Upper lobe of left lung (tissue), 6 donors: ENCODE measurements at regions not wholly inside any gene's neighbourhood (a gene's known extent, or its start where the extent isn't known, plus 50 kb on each side); places are given as distances from the start of the nearest gene placed in this dataset.

ENCODE experiments used
- ATAC-seq, 2 donors: fragments of 200-7000 bp; cut with Tn5 transposase; one replicate each; pipeline ENCODE4 v1.9.1; 2022; ENCODE audit warnings: mild to moderate bottlenecking in 2 of 2, moderate library complexity in 2 of 2; ENCODE audit not compliant: low FRiP score in 2 of 2
- DNase-seq, 2 donors: peaks; one replicate each; pipeline ENCODE4 v3.0.0-alpha.2; 2019 to 2020
- H3K27ac ChIP-seq, 4 donors: fragments of 200-600 bp; sonication (generic); one replicate each; pipeline ENCODE4 v1.5.1; 2016 to 2019
- H3K27me3 ChIP-seq, 4 donors: fragments of 200-600 bp; sonication (generic); one replicate each; pipeline ENCODE4 v1.5.1; 2017 to 2019
- H3K36me3 ChIP-seq, 4 donors: fragments of 200-600 bp; sonication (generic); one replicate each; pipeline ENCODE4 v1.5.1; 2016 to 2019
- H3K4me1 ChIP-seq, 4 donors: fragments of 200-600 bp; sonication (generic); one replicate each; pipeline ENCODE4 v1.5.1; 2018 to 2019
- H3K4me3 ChIP-seq, 4 donors: fragments of 200-600 bp; sonication (generic); one replicate each; pipeline ENCODE4 v1.5.1; 2017 to 2019; ENCODE audit warnings: mild to moderate bottlenecking in 2 of 4, moderate library complexity in 1 of 4
- H3K9me3 ChIP-seq, 4 donors: fragments of 200-600 bp; sonication (generic); one replicate each; pipeline ENCODE4 v1.5.1; 2018 to 2019
- EP300 ChIP-seq, 4 donors: sonication (generic); formaldehyde crosslinking; IDR thresholded peaks; one replicate each; pipeline ENCODE4 v1.5.1; 2017; ENCODE audit warnings: antibody characterized with exemption in 4 of 4, control low read depth in 2 of 4
- POLR2A ChIP-seq, 4 donors: fragments of 450-650 bp; IDR thresholded peaks; one replicate each; pipeline ENCODE4 v1.5.1; 2016 to 2017; ENCODE audit warnings: antibody characterized with exemption in 4 of 4, mild to moderate bottlenecking in 2 of 4
- POLR2AphosphoS5 ChIP-seq, 2 donors: sonication (generic); formaldehyde crosslinking; IDR thresholded peaks; one replicate each; pipeline ENCODE4 v1.5.1; 2017; ENCODE audit warnings: antibody characterized with exemption in 2 of 2
- WGBS, 2 donors: methylation state at CpG; one replicate each; pipeline ENCODE4 v1.1.5; 2017 to 2018; 5-methylcytosine and 5-hydroxymethylcytosine counted together
- TF ChIP-seq, protein P1 (sequence below), 6 experiments: fragments of 450-650 bp in 4 of 6; fragments of 200-600 bp in 2 of 6; sonication (generic) in 2 of 6; IDR thresholded peaks; one replicate each; pipeline ENCODE4 v1.5.1; 2016 to 2019; ENCODE audit warnings: antibody characterized with exemption in 6 of 6
- donor health status: DM: no; HTN: no; CAD: no; lungs with moderate emphysema.
- donor health status: DM: no; HTN: yes; CAD: no; lungs with severe emphysema.

DNA sequence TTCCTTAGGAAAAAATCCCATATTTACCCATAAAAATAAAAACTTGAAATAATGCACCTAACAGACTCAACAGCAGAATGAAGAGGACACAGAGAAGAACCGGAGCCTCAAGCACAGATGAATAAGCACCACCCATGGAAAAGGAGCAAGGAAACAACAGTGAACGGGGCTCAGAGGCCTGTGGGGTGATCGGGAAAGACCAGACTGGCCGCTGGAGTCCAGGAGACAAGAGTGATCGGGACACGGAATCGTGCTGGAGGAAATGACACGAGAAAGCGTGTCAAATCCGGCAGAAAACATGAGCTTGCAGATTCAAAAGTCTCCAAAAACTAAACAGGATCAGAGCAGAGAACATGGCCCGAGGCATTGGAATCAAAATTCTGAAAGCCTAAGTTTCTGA lies 448.0 kb upstream of the SALL3 start:
- TF ChIP-seq POLR2A (IDR thresholded peaks at IDR 0.05) (no peak), EP300 (IDR thresholded peaks at IDR 0.05) (no peak), POLR2AphosphoS5 (IDR thresholded peaks at IDR 0.05) (no peak)
- no peak overlapping the region for H3K27ac ChIP-seq
- H3K4me3 ChIP-seq, result no peak overlapping the region
- no peak for DNase-seq
- WGBS, 2 donors, result 87 to 91% methylated on average over 11 of the region's 11 CpGs
- no peaks in the 10 kb centered on the region for H3K9me3 ChIP-seq
- H3K4me1 ChIP-seq, result peaks cover 0 to 6% (median 3%) of the 10 kb centered on the region in 4 donors
- ATAC-seq, result no peak
- no peaks in the 10 kb centered on the region for H3K36me3 ChIP-seq
- no peaks in the 10 kb centered on the region for H3K27me3 ChIP-seq

DNA sequence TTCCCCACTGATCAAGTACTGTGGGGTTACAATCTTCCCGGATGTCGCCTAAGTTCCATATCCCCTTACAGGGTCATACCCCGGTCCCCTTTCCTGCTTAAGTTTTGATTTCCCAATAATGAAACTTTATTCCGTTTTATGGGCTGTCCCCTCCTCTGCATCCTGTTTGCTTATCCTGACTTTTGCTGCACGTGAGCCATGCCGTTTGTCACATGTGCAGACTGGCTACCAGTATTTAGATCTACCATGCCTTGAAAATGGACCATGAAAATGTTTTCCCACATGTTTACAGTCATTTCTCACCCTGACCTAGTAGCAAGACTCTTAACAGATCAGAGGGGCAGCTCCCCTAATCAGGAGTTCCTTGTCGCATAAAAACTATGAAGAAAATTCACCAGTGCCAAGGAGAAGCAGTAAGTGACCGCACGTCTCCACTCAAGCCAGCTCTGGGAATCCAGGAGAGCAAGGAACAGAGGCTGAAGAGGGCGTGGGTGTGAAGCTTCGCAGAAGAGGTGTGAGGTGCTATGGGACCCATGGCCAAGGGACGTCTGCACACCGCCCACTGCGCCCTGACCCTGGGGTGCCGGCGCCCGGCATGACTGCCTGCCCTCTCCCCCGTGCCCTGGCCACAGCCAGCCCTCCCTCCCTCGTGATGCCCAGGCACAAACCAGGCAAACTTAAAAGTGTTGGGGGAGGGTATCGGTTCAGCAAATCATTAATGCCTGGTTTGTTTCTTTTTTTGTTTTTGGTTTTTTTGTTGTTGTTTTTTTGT lies 440.8 kb upstream of the SALL3 start:
- TF ChIP-seq POLR2A (IDR thresholded peaks at IDR 0.05), result no peak
- TF ChIP-seq, protein P1, sequence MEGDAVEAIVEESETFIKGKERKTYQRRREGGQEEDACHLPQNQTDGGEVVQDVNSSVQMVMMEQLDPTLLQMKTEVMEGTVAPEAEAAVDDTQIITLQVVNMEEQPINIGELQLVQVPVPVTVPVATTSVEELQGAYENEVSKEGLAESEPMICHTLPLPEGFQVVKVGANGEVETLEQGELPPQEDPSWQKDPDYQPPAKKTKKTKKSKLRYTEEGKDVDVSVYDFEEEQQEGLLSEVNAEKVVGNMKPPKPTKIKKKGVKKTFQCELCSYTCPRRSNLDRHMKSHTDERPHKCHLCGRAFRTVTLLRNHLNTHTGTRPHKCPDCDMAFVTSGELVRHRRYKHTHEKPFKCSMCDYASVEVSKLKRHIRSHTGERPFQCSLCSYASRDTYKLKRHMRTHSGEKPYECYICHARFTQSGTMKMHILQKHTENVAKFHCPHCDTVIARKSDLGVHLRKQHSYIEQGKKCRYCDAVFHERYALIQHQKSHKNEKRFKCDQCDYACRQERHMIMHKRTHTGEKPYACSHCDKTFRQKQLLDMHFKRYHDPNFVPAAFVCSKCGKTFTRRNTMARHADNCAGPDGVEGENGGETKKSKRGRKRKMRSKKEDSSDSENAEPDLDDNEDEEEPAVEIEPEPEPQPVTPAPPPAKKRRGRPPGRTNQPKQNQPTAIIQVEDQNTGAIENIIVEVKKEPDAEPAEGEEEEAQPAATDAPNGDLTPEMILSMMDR (IDR thresholded peaks at IDR 0.05), result no peak
- TF ChIP-seq POLR2AphosphoS5 (IDR thresholded peaks at IDR 0.05), result no peak
- no peaks in the 10 kb centered on the region for H3K36me3 ChIP-seq
- no peak overlapping the region for H3K27ac ChIP-seq
- DNase-seq (peak in 1 of 2 donors; percentile 63), ATAC-seq (no peak)
- peaks cover 8 to 13% (median 10%) of the 10 kb centered on the region in 4 donors for H3K4me1 ChIP-seq
- no peaks in the 10 kb centered on the region for H3K9me3 ChIP-seq
- 75 to 79% methylated on average over 20 of the region's 20 CpGs for WGBS, 2 donors
- no peak overlapping the region for H3K4me3 ChIP-seq
- no peaks in the 10 kb centered on the region for H3K27me3 ChIP-seq

DNA sequence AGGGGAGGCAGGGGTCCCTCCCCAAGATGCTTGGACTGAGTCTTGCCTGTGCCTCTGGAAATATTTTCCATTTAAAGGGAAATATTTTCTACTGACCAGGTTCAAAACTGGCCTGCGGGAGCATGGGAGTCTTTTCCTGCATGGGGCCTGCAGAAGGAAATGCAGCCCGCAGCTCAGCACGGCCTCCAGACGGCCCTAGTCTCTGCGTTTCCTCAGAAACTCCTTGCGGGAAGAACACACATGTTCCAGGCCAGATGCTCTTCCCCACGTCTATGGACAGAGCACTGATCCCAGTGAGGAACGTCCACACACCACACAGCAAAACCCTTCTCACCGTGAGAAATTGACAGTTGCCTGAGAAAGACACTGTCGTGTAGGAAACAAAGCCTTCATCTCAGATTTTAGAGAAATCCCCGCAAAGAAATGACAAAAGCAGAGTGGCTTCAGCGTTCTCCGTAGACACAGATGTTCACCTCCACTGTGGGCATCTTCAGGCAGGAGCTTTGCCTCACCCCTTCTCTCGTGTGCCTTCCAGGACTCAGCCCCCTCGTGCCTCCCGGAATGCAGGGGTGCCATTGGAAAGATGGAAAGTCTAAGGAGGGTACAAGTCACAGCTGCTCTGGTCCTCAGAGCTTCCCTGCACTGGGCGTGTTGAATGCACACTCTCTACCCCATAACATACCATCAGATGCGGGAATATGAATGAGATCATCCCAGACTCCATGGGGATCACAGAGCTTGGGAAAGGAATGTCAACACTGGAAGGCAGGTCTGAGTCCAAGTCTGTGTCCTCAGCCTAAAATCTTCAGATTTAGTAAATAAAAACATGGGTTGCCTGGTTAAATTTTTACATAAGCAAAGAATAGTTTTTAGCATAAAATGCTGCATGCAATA lies 438.7 kb upstream of the SALL3 start:
- TF ChIP-seq POLR2AphosphoS5 (IDR thresholded peaks at IDR 0.05) (no peak), EP300 (IDR thresholded peaks at IDR 0.05) (no peak)
- H3K36me3 ChIP-seq, result no peaks in the 10 kb centered on the region
- DNase-seq (no peak), ATAC-seq (no peak)
- no peak overlapping the region for H3K27ac ChIP-seq
- H3K27me3 ChIP-seq, result no peaks in the 10 kb centered on the region
- no peak overlapping the region for H3K4me3 ChIP-seq
- H3K9me3 ChIP-seq, result no peaks in the 10 kb centered on the region
- 84 to 88% methylated on average over 17 to 18 of the region's 18 CpGs for WGBS, 2 donors
- H3K4me1 ChIP-seq, result peaks cover 8 to 13% (median 10%) of the 10 kb centered on the region in 4 donors

DNA sequence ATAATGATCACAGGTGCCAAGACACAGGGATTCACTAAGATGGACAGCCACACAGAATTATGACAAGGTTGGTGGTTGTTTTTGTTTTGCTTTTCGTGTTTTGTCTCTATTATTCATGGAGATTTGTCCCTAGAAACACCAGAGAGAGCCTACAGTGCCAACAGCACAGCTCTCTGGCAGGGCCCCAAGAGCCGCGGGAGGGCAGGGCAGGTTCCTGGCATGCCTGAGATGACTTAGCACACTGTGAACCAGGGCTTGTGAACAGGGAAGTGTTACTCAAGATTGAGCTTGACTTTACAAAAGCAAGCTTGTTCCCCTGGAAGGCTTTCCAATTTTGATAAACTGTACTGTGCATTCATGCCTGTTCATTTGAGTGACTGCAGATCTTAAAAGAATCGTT lies 437.4 kb upstream of the SALL3 start:
- H3K27ac ChIP-seq, result peak overlapping the region in 3 of 4 donors; percentile 10 to 72 (median 17)
- ATAC-seq, result peak; percentile 70 to 93
- TF ChIP-seq, protein P1 (IDR thresholded peaks at IDR 0.05), result no peak
- peak in 1 of 2 donors; percentile 44 for TF ChIP-seq POLR2AphosphoS5 (IDR thresholded peaks at IDR 0.05)
- TF ChIP-seq EP300 (IDR thresholded peaks at IDR 0.05), result peak in 1 of 4 donors; percentile 47
- no peak for TF ChIP-seq POLR2A (IDR thresholded peaks at IDR 0.05)
- H3K27me3 ChIP-seq, result no peaks in the 10 kb centered on the region
- no peaks in the 10 kb centered on the region for H3K36me3 ChIP-seq
- 14 to 18% methylated on average over 4 of the region's 4 CpGs for WGBS, 2 donors
- H3K4me3 ChIP-seq, result no peak overlapping the region
- no peaks in the 10 kb centered on the region for H3K9me3 ChIP-seq
- DNase-seq, result peak; percentile 90 to 92
- H3K4me1 ChIP-seq, result peaks cover 8 to 13% (median 10%) of the 10 kb centered on the region in 4 donors

DNA sequence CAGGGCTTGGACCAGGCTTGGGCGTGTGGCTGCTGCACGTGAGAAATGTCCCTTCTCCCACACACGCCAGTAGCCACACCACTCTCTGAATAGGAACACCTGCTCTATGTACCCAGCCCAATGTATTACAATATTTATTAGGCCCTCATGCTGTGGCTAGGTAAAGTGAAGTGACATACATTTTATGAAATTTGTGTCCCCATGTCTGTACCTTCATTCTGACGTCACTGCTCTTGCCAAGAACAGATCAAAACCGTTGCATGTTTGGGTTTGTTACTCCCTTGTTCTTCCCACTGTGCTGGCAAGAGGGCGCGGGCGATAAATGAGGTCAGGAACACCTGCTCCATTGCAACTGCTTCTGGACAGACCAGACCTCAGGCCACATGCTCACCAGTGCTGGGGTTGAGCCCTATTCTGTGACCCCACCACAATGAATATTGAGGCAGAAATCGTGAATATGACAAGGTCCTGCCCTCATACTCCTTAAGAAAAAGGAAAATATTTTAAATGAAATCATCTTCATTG lies 436.4 kb upstream of the SALL3 start:
- DNase-seq (no peak), ATAC-seq (no peak)
- no peaks in the 10 kb centered on the region for H3K27me3 ChIP-seq
- no peaks in the 10 kb centered on the region for H3K36me3 ChIP-seq
- TF ChIP-seq EP300 (IDR thresholded peaks at IDR 0.05), result no peak
- TF ChIP-seq, protein P1 (IDR thresholded peaks at IDR 0.05), result no peak
- no peak for TF ChIP-seq POLR2AphosphoS5 (IDR thresholded peaks at IDR 0.05)
- no peak for TF ChIP-seq POLR2A (IDR thresholded peaks at IDR 0.05)
- peak overlapping the region in 2 of 4 donors; percentile 10 to 72 for H3K27ac ChIP-seq
- no peak overlapping the region for H3K4me3 ChIP-seq
- peaks cover 8 to 13% (median 10%) of the 10 kb centered on the region in 4 donors for H3K4me1 ChIP-seq
- WGBS, 2 donors, result 84 to 89% methylated on average over 9 of the region's 9 CpGs
- no peaks in the 10 kb centered on the region for H3K9me3 ChIP-seq
